ENCODE measurements at regions not wholly inside any gene's neighbourhood (a gene's known extent, or its start where the extent isn't known, plus 50 kb on each side); places are given as distances from the start of the nearest gene placed in this dataset.

GRCh38 chr7:145959981-145960380 lies 156.6 kb upstream of the CNTNAP2 start:
- no peak for TF ChIP-seq CTCF (IDR thresholded peaks at IDR 0.05)
- no peak for TF ChIP-seq POLR2A (IDR thresholded peaks at IDR 0.05)

All from right lobe of liver (tissue), 4 donors.